SK-N-SH (cell line): ENCODE measurements at regions not wholly inside any gene's neighbourhood (a gene's known extent, or its start where the extent isn't known, plus 50 kb on each side); places are given as distances from the start of the nearest gene placed in this dataset.

ENCODE experiments used
- CTCF ChIA-PET: fragments of 300-600, 350-600 bp; formaldehyde crosslinking; extraction: SDS; loops from one replicate; lab custom pipeline; 2021; lab: Yijun Ruan, JAX
- POLR2A ChIA-PET: fragments of 350-600 bp; sonication (Branson Sonifier 250); formaldehyde crosslinking; extraction: SDS; loops from one replicate; lab custom pipeline; 2020; ENCODE audit warnings: antibody characterized with exemption, inconsistent platforms; lab: Yijun Ruan, JAX
- DNase-seq: peaks from one replicate; pipeline ENCODE4 v3.0.0; 2012
- H2AFZ ChIP-seq: fragments of 200-600 bp; sonication (generic); 2 replicates; pipeline ENCODE4 v1.8.1; 2016; ENCODE audit warnings: antibody characterized with exemption, mild to moderate bottlenecking, low read depth
- H3F3A ChIP-seq: fragments of 200-600 bp; sonication (generic); replicated peaks from 2 replicates; pipeline ENCODE3; 2016; ENCODE audit warnings: antibody characterized with exemption, mild to moderate bottlenecking; ENCODE audit not compliant: insufficient read depth
- H3K27ac ChIP-seq, 2 experiments: fragments of 200-500 bp in 1 of 2; fragments of 200-600 bp in 1 of 2; sonication (Bioruptor generic) in 1 of 2; sonication (generic), shearing (Covaris generic) in 1 of 2; 2 replicates each; pipeline versions ENCODE4 v1.5.1 to v1.6.1; 2014 to 2016; ENCODE audit warnings: low read depth in 2 of 2, inconsistent platforms in 1 of 2, low read length in 1 of 2, mild to moderate bottlenecking in 1 of 2, mixed read lengths in 1 of 2
- H3K27me3 ChIP-seq: fragments of 200-600 bp; sonication (generic), shearing (Covaris generic); 2 replicates; pipeline ENCODE4 v1.6.1; 2016; ENCODE audit warnings: mixed run types; ENCODE audit not compliant: insufficient read depth
- H3K36me3 ChIP-seq, 2 experiments: fragments of 200-500 bp in 1 of 2; fragments of 200-600 bp in 1 of 2; sonication (Bioruptor generic) in 1 of 2; sonication (generic) in 1 of 2; replicated peaks in 1 of 2; 2 replicates each; pipeline versions ENCODE3 to v1.5.1; 2014 to 2016; ENCODE audit warnings: low read length in 1 of 2, mild to moderate bottlenecking in 1 of 2; ENCODE audit not compliant: insufficient read depth in 2 of 2, control insufficient read depth in 1 of 2
- H3K4me1 ChIP-seq, 2 experiments: fragments of 200-500 bp in 1 of 2; fragments of 200-600 bp in 1 of 2; sonication (Bioruptor generic) in 1 of 2; sonication (generic), shearing (Covaris generic) in 1 of 2; 2 replicates each; pipeline versions ENCODE4 v1.5.1 to v1.6.1; 2014 to 2016; ENCODE audit warnings: low read depth in 1 of 2, low read length in 1 of 2, mixed run types in 1 of 2; ENCODE audit not compliant: insufficient read depth in 2 of 2, control insufficient read depth in 1 of 2
- H3K4me2 ChIP-seq: fragments of 200-600 bp; sonication (generic), shearing (Covaris generic); 2 replicates; pipeline ENCODE4 v1.6.1; 2017; ENCODE audit warnings: mixed run types
- H3K4me3 ChIP-seq, 2 experiments: fragments of 200-500 bp in 1 of 2; fragments of 200-600 bp in 1 of 2; sonication (Bioruptor generic) in 1 of 2; sonication (generic), shearing (Covaris generic) in 1 of 2; 2 replicates each; pipeline versions ENCODE4 v1.5.1 to v1.8.1; 2014 to 2016; ENCODE audit warnings: low read depth in 2 of 2, inconsistent platforms in 1 of 2, low read length in 1 of 2, mild to moderate bottlenecking in 1 of 2, mixed read lengths in 1 of 2, moderate library complexity in 1 of 2
- H3K79me2 ChIP-seq: fragments of 200-600 bp; sonication (generic); 2 replicates; pipeline ENCODE4 v1.8.1; 2017; ENCODE audit warnings: mild to moderate bottlenecking; ENCODE audit not compliant: insufficient read depth
- H3K9ac ChIP-seq: fragments of 200-600 bp; sonication (generic); 2 replicates; pipeline ENCODE4 v1.6.1; 2017; ENCODE audit warnings: mixed run types
- H3K9me2 ChIP-seq: fragments of 200-600 bp; sonication (generic); 2 replicates; pipeline ENCODE4 v1.6.1; 2017; ENCODE audit warnings: mixed run types
- H3K9me3 ChIP-seq: fragments of 200-600 bp; sonication (generic); 2 replicates; pipeline ENCODE4 v1.6.1; 2017; ENCODE audit warnings: mixed run types, mild to moderate bottlenecking, moderate library complexity
- H4K20me1 ChIP-seq: fragments of 200-600 bp; sonication (generic); 2 replicates; pipeline ENCODE4 v1.6.1; 2017; ENCODE audit warnings: mild to moderate bottlenecking, mixed run types; ENCODE audit not compliant: insufficient read depth
- CTCF ChIP-seq: fragments of 200-600 bp; sonication (generic); IDR thresholded peaks from 2 replicates; pipeline ENCODE4 v1.6.1; 2017; ENCODE audit warnings: antibody characterized with exemption, mild to moderate bottlenecking, moderate library complexity
- ELF1 ChIP-seq: IDR thresholded peaks from 2 replicates; pipeline ENCODE4 v1.4.0; 2012
- FOSL2 ChIP-seq: IDR thresholded peaks from 2 replicates; pipeline ENCODE4 v1.4.0; 2012; ENCODE audit warnings: low read depth, mild to moderate bottlenecking, moderate library complexity, borderline replicate concordance
- FOXJ3 ChIP-seq: sonication (generic); formaldehyde crosslinking; IDR thresholded peaks from 2 replicates; pipeline ENCODE4 v1.5.1; 2020; ENCODE audit warnings: mild to moderate bottlenecking, missing genetic modification reagents
- GATA2 ChIP-seq: sonication (generic); formaldehyde crosslinking; IDR thresholded peaks from 2 replicates; pipeline ENCODE4 v1.5.0; 2020; ENCODE audit warnings: mild to moderate bottlenecking, missing genetic modification reagents
- JUND ChIP-seq: IDR thresholded peaks from 2 replicates; pipeline ENCODE4 v1.4.0; 2012
- MAX ChIP-seq: IDR thresholded peaks from 2 replicates; pipeline ENCODE4 v1.4.0; 2012; ENCODE audit warnings: low read depth
- MEF2A ChIP-seq: IDR thresholded peaks from 2 replicates; pipeline ENCODE4 v1.4.0; 2012; ENCODE audit warnings: low read depth, borderline replicate concordance
- NFIC ChIP-seq: IDR thresholded peaks from 2 replicates; pipeline ENCODE4 v1.4.0; 2012; ENCODE audit warnings: borderline replicate concordance
- POLR2AphosphoS5 ChIP-seq: IDR thresholded peaks from 2 replicates; pipeline ENCODE4 v1.6.1; 2012; ENCODE audit warnings: low read depth, low read length
- RCOR1 ChIP-seq: fragments of 150-350 bp; IDR thresholded peaks from 2 replicates; pipeline ENCODE4 v1.6.1; 2017; ENCODE audit warnings: antibody characterized with exemption, low read length
- REST ChIP-seq: IDR thresholded peaks from 2 replicates; pipeline ENCODE4 v1.6.1; 2012; ENCODE audit warnings: mild to moderate bottlenecking, low read depth, low read length, moderate library complexity
- RFX5 ChIP-seq: IDR thresholded peaks from 2 replicates; pipeline ENCODE4 v1.6.1; 2012; ENCODE audit warnings: mild to moderate bottlenecking, improper control_type of control experiment, low read length
- RXRA ChIP-seq: IDR thresholded peaks from 2 replicates; pipeline ENCODE4 v1.4.0; 2012; ENCODE audit warnings: low read depth, mild to moderate bottlenecking, borderline replicate concordance
- TAF1 ChIP-seq: IDR thresholded peaks from 2 replicates; pipeline ENCODE4 v1.6.1; 2012; ENCODE audit warnings: low read depth, mild to moderate bottlenecking, low read length, moderate library complexity, borderline replicate concordance
- USF1 ChIP-seq: IDR thresholded peaks from 2 replicates; pipeline ENCODE4 v1.4.0; 2012; ENCODE audit warnings: low read depth, borderline replicate concordance
- USF2 ChIP-seq: fragments of 150-350 bp; IDR thresholded peaks from 2 replicates; pipeline ENCODE4 v1.6.1; 2017; ENCODE audit warnings: antibody characterized with exemption, low read length, low read depth, borderline replicate concordance
- ZBTB33 ChIP-seq: IDR thresholded peaks from 2 replicates; pipeline ENCODE4 v1.4.0; 2012; ENCODE audit warnings: low read depth, borderline replicate concordance
- WGBS: methylation state at CpG from one replicate; pipeline ENCODE4 v1.1.6; 2017; ENCODE audit warnings: low lambda C conversion rate; 5-methylcytosine and 5-hydroxymethylcytosine counted together

GRCh38 chr7:120091807-120092206, 181.2 kb upstream of the KCND2 start:
- Histone ChIP-seq H3K4me2 (no peak overlapping the region), H3K27ac (no peak overlapping the region), H3K79me2 (no peaks in the 10 kb centered on the region), H3F3A (no peaks in the 10 kb centered on the region), H3K9ac (no peak overlapping the region), H3K4me1 (no peaks in the 10 kb centered on the region), H3K4me3 (no peak overlapping the region), H3K9me3 (no peaks in the 10 kb centered on the region), H3K27me3 (peaks cover 16% of the 10 kb centered on the region), H2AFZ (no peak overlapping the region), H4K20me1 (no peaks in the 10 kb centered on the region), H3K9me2 (no peaks in the 10 kb centered on the region), H3K36me3 (no peaks in the 10 kb centered on the region)
- ChIA-PET CTCF (interaction anchor here (1.4 kb wide), 1 partner anchor 24 kb away, joined by 3 read pairs; no protein-coding TSS in a partner anchor), POLR2A (no interaction called here)
- TF ChIP-seq FOXJ3 (CRISPR knock-in tag) (no peak), FOSL2 (no peak), RFX5 (no peak), USF2 (no peak), JUND (no peak)
- no peak for DNase-seq
- WGBS, result 4% methylated on average over 3 of the region's 3 CpGs

- Histone ChIP-seq H3K9ac (no peak overlapping the region), H3K79me2 (no peaks in the 10 kb centered on the region), H3K27ac (no peak overlapping the region), H3K4me2 (no peak overlapping the region), H3K4me1 (no peaks in the 10 kb centered on the region), H3K4me3 (no peak overlapping the region), H3F3A (no peaks in the 10 kb centered on the region), H3K9me3 (no peaks in the 10 kb centered on the region), H4K20me1 (no peaks in the 10 kb centered on the region), H3K9me2 (no peaks in the 10 kb centered on the region), H3K27me3 (peaks cover 5% of the 10 kb centered on the region; the same call in 1 of the 2 replicates), H2AFZ (no peak overlapping the region), H3K36me3 (no peaks in the 10 kb centered on the region)
- CTCF ChIA-PET, result no interaction called here
- DNase-seq, result no peak
- WGBS, result 4% methylated on average over 2 of the region's 2 CpGs
- POLR2A ChIA-PET, result no interaction called here
- TF ChIP-seq REST, result no peak
- no peak for TF ChIP-seq CTCF
- no peak for TF ChIP-seq FOXJ3 (CRISPR knock-in tag)
- no peak for TF ChIP-seq POLR2AphosphoS5
- TF ChIP-seq ZBTB33, result no peak
- TF ChIP-seq RFX5, result no peak
- no peak for TF ChIP-seq MEF2A
- TF ChIP-seq RCOR1, result no peak
- no peak for TF ChIP-seq GATA2 (CRISPR knock-in tag)
- no peak for TF ChIP-seq TAF1
- TF ChIP-seq MAX, result no peak
- no peak for TF ChIP-seq NFIC
- no peak for TF ChIP-seq ELF1
- no peak for TF ChIP-seq USF1
- no peak for TF ChIP-seq RXRA
These were observed 176.0 kb upstream of the KCND2 start for GRCh38 chr7:120097020-120097419.
